NOMO-1 (cell line): ENCODE measurements at regions not wholly inside any gene's neighbourhood (a gene's known extent, or its start where the extent isn't known, plus 50 kb on each side); places are given as distances from the start of the nearest gene placed in this dataset.
"Not testable (repeated sequence)": the region's sequence is repeated elsewhere in the genome, so short reads cannot be mapped to it uniquely, and the experiment has no call there.

Source experiments
- DNase-seq, 2 experiments: peaks; one replicate each; lab custom pipeline; 2025; ENCODE audit not compliant: unreplicated experiment in 2 of 2; lab: John Stamatoyannopoulos, UW

DNA sequence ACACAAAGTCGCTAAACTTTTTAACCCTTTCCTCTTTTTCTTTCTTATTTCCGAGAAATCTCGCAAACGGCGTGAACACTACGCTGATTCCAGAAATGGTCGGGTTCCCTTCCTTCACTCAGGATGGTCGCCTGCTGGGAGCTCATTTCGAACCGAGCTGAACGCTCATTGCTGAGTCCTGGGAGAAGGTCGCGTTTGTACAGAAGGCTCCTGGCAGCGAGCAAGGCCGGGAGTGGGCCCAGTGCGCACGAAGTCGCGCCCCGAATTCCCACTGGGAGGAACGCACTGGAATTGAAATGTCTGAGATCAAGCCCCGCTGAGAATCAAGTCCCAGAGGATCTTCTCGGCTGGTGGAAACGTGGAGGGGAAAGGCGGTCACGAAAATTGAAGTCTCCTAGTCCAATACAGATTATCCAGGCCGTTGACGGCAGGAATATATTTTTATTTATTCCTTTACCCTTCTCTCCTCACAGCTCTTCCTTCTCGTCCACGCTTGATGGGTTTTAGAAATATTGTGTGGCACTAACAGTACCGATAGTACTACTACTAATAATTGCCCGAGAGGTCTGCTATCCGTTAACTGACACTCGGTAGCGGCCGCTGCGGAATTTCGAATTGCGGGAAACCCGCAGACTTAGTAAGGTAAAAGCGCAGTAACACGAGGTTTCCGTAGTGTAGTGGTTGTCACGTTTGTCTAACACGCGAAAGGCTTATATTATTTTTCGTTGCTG lies 207.2 kb upstream of the ZNF184 start:
- no peak for DNase-seq

DNA sequence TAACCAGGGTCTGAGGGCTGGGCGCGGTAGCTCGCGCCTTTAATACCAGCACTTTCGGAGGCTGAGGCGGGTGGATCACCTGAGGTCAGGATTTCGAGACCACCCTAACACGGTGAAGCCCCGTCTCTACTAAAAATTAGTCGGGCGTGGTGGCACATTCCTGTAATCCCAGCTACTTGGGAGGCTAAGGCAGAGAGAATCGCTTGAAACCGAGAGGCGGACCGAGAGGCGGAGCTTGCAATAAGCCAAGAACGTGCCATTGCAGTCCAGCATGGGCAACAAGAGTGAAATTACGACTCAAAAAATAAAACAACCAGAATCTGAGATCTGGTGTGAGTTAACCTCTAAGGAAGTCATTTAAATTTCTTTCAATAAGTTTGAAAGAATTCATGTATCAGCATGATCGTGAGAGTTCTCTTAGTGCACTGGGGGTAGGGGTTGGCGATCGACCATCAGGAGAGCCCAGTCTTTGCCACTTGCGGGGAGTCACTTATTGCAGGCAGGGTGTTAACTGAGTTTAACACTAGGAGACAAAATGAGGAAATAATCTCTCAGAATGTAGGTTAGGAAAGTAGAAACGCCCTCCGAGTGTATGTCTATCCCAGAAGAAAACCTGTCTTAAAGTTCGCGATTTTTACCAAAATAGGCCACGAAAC lies 206.5 kb upstream of the ZNF184 start:
- DNase-seq = no peak

DNA sequence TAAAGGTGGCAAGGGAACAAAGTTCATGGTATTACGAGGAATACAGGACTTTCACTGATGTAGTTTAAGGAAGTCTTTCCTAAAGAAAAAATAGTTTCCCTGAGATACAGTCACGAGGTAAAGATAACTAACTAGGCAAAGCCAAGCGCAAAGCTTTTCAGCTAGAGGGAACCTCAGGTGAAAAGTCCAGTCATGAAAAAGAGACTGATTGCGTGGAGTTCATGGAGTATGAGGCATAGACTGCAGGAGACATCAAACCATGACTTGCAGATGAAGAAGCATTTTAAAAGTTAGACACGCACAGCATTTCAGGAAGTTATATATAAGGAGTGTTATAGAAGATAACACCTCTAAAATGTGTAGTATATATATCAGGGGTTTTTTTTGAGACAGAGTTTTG lies 205.6 kb upstream of the ZNF184 start:
- no peak for DNase-seq

DNA sequence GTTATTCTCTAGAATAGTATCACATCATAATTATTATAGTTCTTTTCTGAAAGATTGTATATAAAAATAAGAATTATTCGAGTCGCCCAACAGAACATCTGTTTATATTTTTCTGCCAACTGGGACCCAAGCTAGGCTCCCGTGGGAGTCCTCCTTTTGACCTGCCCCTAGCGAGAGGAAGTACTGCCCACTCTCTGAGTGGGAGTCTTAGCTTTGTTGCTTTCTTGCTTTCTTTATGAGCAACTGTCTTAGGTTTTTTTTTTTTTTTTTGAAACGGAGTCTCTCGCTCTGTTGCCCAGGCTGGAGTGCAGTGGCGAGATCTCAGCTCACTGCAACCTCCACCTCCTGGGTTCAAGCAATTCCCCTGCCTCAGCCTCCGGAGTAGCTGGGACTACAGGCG lies 202.0 kb upstream of the ZNF184 start:
- no peak for DNase-seq

DNA sequence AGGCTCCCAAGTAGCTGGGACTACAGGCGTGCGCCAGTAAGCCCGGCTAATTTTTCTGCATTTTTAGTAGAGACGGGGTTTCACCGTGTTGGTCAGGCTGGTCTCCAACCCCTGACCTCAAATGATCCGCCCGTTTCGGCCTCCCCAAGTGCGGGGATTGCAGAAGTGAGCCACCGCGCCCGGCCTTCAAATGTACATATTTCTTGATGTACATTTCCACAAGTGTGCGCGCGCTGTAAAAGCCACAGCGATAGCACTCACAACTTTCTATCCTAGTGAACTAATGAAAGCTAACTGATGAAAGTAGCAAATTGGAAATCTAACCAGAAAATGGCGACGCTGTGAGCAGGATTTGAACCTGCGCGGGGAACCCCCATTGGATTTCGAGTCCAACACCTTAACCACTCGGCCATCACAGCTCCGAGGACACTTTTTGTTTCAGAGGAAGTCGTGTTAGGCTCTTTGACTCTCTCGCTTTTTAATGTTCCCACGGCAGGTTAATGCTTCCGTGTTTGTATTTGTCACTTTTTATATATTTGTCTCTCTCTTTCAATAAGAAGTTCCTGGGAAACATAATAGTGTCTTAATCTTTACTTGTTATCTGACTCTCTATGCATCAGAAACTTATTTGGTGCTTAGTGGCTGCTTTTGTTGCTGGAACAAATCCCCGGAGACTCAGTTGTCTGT lies 199.4 kb upstream of the ZNF184 start:
- DNase-seq = peak; percentile 39 to 70

DNA sequence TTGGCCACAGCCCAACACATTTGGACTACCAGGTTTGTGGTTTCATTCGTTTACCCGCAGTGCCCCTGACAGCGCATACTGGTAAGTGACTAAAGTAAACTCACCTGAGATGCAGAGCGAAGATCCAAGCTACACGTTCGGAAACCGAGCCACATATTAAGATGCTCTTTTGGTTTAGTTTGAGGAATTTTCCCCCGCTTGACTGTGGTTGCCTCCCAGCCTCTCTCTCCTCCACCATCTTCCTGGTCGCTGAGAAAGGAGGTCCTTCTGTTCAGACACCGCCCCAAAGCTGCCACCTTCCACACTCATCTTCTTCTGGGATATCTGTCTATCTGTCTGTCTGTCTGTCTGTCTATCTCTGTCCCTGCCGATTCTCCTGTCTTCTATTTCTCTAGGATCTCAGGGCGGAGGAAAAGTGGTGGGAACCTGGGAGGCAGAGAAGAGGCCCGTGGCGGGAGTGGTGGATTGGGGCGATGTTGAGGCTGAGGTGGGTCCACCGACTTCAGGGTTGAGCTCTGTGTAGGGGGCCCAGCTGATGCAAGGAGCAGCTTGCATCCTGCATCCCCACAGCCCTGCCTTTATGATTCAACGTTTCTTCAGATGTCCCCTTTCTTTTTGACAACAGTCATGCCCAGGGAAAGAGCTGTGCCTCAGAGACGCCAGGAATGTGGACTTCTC lies 196.9 kb upstream of the ZNF184 start:
- no peak for DNase-seq

DNA sequence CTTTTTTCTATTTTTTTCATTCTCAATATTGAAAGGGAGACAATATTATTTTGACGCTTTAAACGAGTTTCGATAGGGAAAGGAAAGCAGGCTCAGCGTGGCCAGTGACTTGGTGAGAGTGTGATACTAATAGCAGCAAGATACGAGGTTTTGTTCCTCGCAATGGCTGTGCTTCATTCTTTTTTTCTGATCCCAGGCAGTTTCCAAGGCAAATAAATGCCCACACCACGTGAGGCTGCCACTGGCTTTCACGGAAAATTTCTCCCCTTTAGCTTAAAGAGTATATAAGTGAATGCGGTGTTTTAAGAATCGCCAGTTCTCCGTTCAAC lies 196.4 kb upstream of the ZNF184 start:
- DNase-seq = no peak

DNA sequence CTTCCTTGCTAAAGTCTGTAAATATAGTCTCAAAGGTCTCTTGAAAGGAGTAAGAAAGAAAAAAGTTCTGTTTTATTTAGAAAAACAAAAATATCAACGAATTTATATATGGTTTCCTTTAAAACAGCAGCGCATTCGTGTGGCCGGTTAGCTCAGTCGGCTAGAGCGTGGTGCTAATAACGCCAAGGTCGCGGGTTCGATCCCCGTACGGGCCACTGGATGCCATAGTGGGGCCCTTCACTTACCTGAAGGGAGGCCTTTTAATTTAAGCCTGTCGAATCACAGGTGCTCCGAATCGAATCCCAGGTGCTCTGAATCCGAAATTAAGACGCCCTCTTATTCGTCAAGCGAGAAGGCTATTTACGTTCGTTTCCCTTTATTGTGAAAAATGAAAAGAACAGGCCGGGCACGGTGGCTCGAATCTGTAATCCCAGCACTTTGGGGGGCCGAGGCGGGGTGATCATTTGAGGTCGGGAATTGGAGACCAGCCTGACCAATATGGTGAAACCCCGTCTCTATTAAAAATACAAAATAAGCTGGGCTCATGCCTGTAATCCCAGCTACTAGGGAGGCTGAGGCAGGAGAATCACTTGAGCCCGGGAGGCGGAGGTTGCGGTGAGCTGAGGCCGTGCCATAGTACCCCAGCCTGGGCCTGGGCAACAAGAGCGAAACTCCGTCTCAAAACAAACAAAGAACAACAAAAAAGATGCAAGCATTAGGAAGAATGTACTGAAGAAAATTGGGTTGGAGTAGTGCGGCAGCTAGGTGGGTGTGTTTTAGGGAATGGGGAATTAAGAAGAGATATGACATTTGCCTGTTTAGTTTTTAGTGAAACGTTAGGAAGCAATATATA lies 195.8 kb upstream of the ZNF184 start:
- peak; percentile 25 to 60 for DNase-seq

DNA sequence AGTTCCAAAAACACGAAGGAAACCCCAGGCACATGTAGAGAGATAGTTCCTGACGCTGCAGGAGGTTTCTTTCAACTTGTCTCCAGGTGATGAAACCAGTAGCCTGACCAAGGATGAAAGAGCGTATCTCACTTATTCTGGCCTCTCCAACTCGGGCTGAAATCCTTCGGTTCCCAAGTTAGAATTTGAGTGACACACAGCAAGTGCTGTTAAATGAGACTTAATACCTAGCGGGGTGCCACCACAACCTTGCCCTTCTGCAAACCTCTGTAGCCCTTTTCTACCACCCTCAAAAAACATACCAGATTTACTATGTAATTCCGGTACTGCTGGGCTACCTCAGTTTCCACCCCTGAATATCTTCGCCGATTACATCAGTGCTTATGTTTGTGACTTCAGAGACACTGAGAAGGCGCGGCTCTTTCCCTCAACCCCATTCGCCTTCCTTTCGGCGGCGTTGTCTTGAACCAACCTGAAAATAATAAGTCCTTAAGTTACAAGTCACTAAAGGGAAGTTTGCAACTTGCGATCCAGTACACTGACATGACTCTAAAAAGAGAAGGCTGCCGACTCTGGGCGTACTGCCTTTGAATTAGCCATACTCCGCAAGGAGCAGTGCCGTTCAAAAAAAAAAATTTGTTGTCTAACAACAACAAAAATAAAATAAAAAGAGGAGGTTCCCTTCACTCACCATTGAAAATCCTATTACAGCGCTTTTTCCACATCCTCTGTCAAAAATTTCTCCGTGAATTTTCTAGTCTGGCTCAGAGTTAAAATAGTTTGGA lies 194.9 kb upstream of the ZNF184 start:
- DNase-seq = peak; percentile 51 to 57

DNA sequence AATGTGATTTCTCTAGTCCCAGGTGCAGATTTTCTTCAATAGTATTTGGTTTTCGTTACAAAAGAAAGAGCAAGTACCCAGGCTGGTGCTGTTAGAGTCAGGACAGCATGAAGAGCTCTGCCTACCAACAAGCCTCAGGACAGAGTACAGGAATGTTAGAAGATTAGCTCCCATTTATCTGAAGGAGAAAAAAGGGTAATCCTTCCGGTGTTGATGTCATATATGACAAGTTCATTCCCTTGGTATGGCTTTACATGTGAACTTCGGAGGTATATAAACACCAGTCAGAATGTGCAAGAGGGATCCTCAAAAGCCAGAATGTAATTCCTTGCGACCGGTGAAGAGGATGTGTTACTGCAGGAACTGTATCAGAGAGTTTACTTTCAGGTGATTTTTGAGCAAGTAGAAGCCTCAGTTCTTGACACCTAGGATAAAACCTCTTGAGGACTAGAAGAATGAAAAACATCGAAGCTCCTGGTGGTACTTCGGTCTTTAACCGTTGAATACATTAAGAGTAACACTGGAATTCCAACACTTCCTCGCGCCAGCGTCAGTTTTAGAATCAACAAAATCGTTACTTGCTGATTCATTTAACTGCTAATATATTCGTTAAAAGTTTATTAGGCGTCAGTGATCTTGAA lies 194.2 kb upstream of the ZNF184 start:
- DNase-seq = no peak

DNA sequence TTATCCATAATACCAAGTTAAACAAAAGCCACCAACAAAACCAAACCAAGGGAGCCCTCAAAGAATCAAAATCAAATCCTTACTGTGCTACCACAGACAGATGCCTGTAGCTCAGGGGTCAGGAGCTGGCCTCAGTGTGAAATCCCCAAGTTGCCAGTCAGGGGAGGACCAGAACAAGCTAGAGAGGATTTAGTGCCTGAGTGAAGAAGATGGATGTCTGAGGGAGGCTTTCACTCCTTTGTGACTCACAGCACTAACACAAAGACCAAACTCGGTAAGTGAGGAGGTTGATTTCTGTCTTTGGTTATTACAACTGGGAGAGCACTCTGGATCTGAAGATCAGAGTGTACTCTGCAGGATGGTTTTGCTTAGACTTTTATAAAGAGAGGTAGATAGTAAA lies 189.9 kb upstream of the ZNF184 start:
- DNase-seq = no peak

DNA sequence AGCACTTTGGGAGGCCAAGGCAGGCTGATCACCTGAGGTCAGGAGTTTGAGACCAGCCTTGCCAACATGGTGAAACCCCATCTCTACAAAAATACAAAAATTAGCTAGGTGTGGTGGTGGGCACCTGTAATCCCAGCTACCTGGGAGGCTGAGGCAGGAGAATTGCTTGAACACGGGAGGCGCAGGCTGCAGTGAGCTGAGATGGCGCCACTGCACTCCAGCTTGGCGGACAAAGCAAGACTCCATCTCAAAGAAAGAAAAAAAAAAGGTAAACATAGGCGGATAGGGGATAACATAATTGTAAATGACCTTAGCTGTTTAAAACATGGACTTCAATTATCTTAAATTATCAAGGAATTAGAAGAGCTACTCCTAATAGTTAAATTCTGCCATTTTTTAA lies 189.3 kb upstream of the ZNF184 start:
- DNase-seq = not testable (repeated sequence)

DNA sequence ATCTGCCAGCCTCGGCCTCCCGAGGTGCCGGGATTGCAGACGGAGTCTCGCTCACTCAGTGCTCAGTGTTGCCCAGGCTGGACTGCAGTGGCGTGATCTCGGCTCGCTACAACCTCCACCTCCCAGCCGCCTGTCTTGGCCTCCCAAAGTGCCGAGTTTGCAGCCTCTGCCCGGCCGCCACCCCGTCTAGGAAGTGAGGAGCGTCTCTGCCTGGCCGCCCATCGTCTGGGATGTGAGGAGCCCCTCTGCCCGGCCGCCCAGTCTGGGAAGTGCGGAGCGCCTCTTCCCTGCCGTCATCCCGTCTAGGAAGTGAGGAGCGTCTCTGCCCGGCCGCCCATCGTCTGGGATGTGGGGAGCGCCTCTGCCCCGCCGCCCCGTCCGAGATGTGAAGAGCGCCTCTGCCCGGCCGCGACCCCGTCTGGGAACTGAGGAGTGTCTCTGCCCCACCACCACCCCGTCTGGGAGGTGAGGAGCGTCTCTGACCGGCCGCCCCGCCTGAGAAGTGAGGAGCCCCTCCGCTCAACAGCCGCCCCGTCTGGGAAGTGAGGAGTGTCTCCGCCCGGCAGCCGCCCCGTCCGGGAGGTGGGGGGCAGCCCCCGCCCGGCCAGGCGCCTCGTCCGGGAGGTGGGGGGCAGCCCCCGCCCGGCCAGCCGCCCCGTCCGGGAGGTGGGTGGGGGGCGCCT lies 180.4 kb upstream of the ZNF184 start:
- DNase-seq = not testable (repeated sequence)

DNA sequence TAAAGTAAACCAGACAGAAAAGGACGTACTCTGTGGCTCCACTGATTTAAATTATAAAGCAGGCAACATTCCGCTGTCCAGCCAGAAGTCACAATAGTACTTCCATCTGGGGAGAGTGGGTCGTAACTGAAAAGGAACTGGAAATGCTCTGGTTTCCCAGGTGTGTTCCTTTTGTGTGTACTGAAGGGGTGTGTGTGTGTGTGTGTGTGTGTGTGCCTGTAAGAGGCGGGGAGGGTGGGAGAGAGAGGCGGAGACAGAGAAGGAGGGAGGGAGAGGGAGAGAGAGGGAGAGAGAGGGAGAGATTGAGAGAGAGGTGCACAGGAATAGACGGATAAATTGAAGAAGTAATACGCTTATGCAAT lies 178.4 kb upstream of the ZNF184 start:
- DNase-seq = no peak

DNA sequence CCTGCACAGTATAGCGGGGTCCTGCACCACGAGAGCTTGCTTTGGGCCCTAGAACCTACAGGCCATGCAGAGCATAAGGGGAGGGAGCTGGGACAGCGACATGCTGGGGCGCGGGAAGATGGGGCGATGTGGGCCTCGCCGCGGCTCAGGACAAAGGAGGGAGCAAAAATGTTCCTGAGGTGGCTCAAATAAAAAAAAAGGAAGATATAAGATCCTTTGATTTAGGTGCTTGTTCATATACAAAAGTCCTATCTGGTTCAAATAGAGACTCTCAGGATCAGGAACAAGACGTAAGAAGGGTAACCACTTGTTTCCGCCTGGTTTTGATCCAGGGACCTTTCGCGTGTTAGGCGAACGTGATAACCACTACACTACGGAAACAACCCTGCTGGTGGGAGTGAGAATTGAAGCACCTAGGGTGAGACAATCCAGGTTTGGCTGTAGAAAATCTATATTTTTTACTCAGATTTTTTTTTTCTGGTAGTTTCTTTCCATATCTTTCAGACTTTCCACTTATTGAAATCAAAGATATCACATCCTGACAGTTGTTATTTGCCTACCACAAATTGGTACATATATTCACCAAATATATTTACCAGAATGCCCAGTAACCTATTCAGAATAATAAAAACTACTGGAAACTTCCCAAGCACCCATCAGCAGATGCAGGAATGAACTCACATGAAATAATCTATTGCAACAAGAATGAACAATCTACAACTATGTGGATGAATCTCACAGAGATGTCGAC lies 177.9 kb upstream of the ZNF184 start:
- DNase-seq = no peak

DNA sequence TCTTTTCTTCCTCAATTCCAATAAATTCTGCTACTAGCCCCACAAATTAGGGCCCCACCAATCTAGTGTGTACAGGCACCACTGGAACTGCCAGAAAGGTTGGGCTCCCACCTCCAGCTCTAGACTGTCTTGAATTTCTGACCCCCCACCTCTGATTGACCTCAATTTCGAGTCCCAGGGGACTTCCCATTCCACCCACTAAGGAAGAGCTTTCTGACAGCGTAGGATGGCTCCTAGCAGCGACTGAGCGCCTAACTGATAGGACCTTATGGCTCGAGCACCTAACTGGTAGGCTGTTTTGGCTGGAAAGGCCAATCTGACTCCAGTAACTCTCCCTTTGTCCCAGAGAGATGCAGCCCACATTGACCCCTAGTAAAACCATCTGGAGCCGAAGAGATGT lies 171.6 kb upstream of the ZNF184 start:
- no peak for DNase-seq

DNA sequence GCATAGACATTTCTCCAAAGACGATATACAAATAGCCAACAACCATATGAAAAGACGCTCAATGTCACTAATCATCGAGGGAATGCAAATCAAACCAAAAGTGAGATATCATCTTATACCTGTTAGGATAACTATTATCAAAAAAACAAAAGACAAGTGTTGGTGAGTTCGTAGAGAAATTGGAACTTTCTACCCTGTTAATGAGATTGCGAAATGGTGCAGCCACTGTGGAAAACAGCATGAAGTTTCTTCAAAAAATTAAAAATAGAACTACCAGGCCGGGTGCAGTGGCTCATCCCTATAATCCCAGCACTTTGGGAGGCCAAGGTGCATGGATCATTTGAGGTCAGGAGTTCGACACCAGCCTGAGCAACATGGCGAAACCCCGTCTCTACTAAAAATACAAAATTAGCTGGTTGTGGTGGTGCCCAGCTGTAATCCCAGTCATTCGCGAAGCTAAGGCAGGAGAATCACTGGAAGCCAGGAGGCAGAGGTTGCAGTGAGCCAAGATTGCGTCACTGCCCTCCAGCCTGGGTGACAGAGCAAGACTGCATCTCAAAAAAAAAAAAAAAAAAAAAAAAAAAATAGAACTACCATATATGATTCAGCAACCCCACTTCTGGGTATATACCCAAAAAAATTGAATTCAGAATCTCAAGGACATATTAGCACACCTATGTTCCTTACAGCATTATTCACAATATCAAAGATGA lies 170.0 kb upstream of the ZNF184 start:
- DNase-seq = no peak

DNA sequence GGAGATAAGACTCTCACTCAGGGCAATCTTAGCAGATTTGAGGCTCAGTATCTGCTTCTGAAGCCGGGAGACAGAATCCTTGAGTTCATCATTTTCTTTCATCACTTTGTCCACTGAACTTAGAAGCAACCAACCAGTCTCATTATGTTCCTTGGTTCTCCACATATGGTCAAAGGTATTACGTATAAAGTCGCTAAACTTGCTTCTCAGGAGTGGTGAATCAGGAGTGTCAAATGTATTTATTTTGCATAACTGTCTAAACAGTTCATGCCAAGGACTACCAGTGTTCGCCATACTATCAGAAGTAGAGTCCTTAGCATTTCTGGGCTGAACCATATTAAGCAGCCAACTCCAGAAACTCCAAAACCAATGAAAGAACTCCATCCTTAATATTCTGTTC lies 163.0 kb upstream of the ZNF184 start:
- DNase-seq = not testable (repeated sequence)
